22Rv1 (cell line): ENCODE measurements at regions not wholly inside any gene's neighbourhood (a gene's known extent, or its start where the extent isn't known, plus 50 kb on each side); places are given as distances from the start of the nearest gene placed in this dataset.

Experiments
- CTCF ChIP-seq: fragments of 450-650 bp; IDR thresholded peaks from 2 replicates; pipeline ENCODE4 v1.5.1; 2017; ENCODE audit warnings: mild to moderate bottlenecking
- ZFX ChIP-seq: fragments of 450-650 bp; IDR thresholded peaks from 2 replicates; pipeline ENCODE4 v1.6.1; 2017; ENCODE audit warnings: antibody characterized with exemption, borderline replicate concordance

DNA sequence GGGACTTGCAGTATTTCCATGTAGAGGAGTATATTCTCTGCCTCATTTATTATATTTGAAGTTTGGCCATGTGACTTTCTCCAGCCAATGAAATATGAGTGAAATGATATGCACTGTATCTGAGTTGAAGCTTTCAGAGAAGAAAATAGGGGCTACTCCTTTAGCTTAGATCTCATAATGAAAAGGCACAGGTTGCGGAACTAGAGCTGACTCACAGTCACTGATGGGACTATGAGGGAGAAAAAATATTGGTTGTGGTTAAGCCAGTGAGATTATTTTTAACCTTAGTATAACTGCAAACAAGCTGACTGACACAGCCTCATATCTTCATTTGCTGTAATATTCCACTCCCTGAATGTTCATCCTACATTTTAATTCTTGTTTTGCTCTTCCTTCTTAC lies 1104.3 kb downstream of the RPA4 start:
- no peak for TF ChIP-seq CTCF
- no peak for TF ChIP-seq ZFX
